Right lobe of liver (tissue), 6 donors: ENCODE measurements at regions not wholly inside any gene's neighbourhood (a gene's known extent, or its start where the extent isn't known, plus 50 kb on each side); places are given as distances from the start of the nearest gene placed in this dataset.

Source experiments
- ATAC-seq, 4 donors: fragments of 200-7000 bp; cut with Tn5 transposase; one replicate each; pipeline ENCODE4 v1.9.1; 2020; ENCODE audit warnings: mild to moderate bottlenecking in 4 of 4, moderate library complexity in 4 of 4
- DNase-seq, 3 donors: peaks; one replicate each; pipeline ENCODE4 v3.0.0-alpha.2; 2020
- H3K27ac ChIP-seq, 3 donors: fragments of 200-600 bp; one replicate each; pipeline ENCODE4 v1.8.0; 2022
- H3K27me3 ChIP-seq, 2 donors: fragments of 200-600 bp; one replicate each; pipeline ENCODE4 v1.8.0; 2022
- H3K36me3 ChIP-seq, 4 donors: fragments of 200-600 bp; sonication (generic) in 1 of 4; one replicate each; pipeline versions ENCODE4 v1.5.1 to v1.8.0; 2017 to 2022; ENCODE audit warnings: control low read depth in 1 of 4
- H3K4me1 ChIP-seq, 4 donors: fragments of 200-600 bp; sonication (generic) in 1 of 4; one replicate each; pipeline versions ENCODE4 v1.5.1 to v1.8.0; 2017 to 2022; ENCODE audit warnings: control low read depth in 1 of 4
- H3K4me3 ChIP-seq, 3 donors: fragments of 200-600 bp; one replicate each; pipeline ENCODE4 v1.8.0; 2022
- H3K9me3 ChIP-seq, 4 donors: fragments of 200-600 bp; sonication (generic) in 1 of 4; one replicate each; pipeline versions ENCODE4 v1.5.1 to v1.8.0; 2017 to 2022; ENCODE audit warnings: control low read depth in 1 of 4
- POLR2A ChIP-seq: fragments of 450-650 bp; IDR thresholded peaks from one replicate; pipeline ENCODE4 v1.6.1; 2017; ENCODE audit warnings: antibody characterized with exemption, mild to moderate bottlenecking
- WGBS: methylation state at CpG from one replicate; pipeline ENCODE4 v1.1.6; 2018; ENCODE audit warnings: low coverage, low lambda C conversion rate; ENCODE audit not compliant: insufficient coverage; ENCODE audit errors: missing lambda C conversion rate; 5-methylcytosine and 5-hydroxymethylcytosine counted together
- intact Hi-C, 2 donors: fragments of 100-400 bp; cut with DNase I; formaldehyde crosslinking; loops; one replicate each; pipeline versions ENCODE4 v1.11.2 to v1.14.1; 2022
- TF ChIP-seq, protein P1 (sequence below), 4 donors: fragments of 200-600 bp in 3 of 4; fragments of 450-650 bp in 1 of 4; IDR thresholded peaks; one replicate each; pipeline versions ENCODE4 v1.5.1 to v1.8.0; 2016 to 2022; ENCODE audit warnings: antibody characterized with exemption in 4 of 4, mild to moderate bottlenecking in 2 of 4
- donor health status: DM: no; HTN: yes; CAD: no.
- donor health status: DM: no; HTN: no; CAD: no.
- donor health status: DM: no; HTN: no; CAD: no.
- donor health status: DM: no; HTN: yes; CAD: no.
- donor health status: DM: no; HTN: yes; CAD: no.

GRCh38 chr2:146879882-146880281, 964.9 kb upstream of the ACVR2A start:
- Histone ChIP-seq H3K36me3 (no peaks in the 10 kb centered on the region), H3K27ac (no peak overlapping the region), H3K4me1 (no peaks in the 10 kb centered on the region), H3K27me3 (no peaks in the 10 kb centered on the region), H3K9me3 (no peaks in the 10 kb centered on the region), H3K4me3 (no peak overlapping the region)
- DNase-seq = no peak
- ATAC-seq = no peak
- TF ChIP-seq, protein P1, sequence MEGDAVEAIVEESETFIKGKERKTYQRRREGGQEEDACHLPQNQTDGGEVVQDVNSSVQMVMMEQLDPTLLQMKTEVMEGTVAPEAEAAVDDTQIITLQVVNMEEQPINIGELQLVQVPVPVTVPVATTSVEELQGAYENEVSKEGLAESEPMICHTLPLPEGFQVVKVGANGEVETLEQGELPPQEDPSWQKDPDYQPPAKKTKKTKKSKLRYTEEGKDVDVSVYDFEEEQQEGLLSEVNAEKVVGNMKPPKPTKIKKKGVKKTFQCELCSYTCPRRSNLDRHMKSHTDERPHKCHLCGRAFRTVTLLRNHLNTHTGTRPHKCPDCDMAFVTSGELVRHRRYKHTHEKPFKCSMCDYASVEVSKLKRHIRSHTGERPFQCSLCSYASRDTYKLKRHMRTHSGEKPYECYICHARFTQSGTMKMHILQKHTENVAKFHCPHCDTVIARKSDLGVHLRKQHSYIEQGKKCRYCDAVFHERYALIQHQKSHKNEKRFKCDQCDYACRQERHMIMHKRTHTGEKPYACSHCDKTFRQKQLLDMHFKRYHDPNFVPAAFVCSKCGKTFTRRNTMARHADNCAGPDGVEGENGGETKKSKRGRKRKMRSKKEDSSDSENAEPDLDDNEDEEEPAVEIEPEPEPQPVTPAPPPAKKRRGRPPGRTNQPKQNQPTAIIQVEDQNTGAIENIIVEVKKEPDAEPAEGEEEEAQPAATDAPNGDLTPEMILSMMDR (IDR thresholded peaks at IDR 0.05) = no peak
- no peak for TF ChIP-seq POLR2A
- intact Hi-C loops = no loop called here
- 69% methylated on average over 5 of the region's 6 CpGs for WGBS

DNA sequence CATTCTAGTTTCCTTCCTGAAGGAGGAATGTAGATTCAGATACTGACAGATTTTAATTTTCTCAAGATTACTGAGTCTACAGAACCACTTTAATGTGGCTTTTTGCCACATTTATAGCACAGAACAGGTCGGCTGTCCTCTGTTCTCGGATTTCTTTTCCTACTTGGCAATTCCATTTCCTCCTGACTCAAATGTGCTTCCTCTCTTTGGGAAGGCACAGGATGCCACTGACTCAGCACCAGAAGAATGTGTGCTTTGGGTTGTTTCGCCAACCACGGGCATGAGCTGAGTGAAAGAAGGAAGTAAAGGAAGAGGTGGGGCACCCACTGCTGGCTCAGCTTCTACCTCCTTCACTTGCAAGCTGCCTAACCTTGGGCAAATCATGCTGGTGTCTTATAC, 970.6 kb upstream of the ACVR2A start:
- Histone ChIP-seq H3K27me3 (no peaks in the 10 kb centered on the region), H3K36me3 (no peaks in the 10 kb centered on the region), H3K4me3 (no peak overlapping the region), H3K9me3 (no peaks in the 10 kb centered on the region), H3K27ac (no peak overlapping the region), H3K4me1 (no peaks in the 10 kb centered on the region)
- no peak for DNase-seq
- intact Hi-C loops = no loop called here
- 15% methylated on average over 4 of the region's 4 CpGs for WGBS
- TF ChIP-seq POLR2A = no peak
- TF ChIP-seq, protein P1 (IDR thresholded peaks at IDR 0.05) = no peak
- ATAC-seq = no peak

DNA sequence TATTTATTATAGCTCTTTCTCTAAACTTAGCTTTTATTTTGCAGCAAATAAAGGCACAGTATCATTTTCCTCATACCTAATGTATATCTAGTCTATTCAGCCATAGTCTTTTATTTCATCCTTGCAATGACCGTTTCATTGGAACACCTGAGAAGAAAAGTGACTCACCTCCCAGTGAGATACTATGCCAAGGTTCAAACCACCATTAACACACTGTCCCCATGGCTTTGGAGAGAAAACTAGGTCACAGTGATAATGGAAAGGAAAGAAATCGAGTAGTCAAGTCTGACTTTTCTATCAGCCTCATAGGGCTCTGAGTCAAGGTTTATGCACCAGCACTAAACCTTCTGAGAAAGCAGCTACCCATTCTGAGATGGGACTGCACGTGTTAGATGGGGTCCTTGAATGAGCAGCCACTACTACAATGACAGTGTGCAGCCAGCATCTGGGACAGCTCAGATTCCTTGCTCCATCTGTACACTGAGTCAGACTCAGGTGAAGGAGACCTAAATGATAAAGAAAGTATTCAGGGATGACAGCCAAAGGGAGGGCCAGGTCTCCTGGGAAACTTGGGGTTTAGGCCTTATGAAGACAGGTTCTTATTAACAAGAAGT, 971.1 kb upstream of the ACVR2A start:
- no peaks in the 10 kb centered on the region for H3K4me1 ChIP-seq
- intact Hi-C loops = no loop called here
- H3K27me3 ChIP-seq = no peaks in the 10 kb centered on the region
- ATAC-seq = no peak
- no peak overlapping the region for H3K27ac ChIP-seq
- H3K9me3 ChIP-seq = no peaks in the 10 kb centered on the region
- H3K4me3 ChIP-seq = no peak overlapping the region
- TF ChIP-seq POLR2A = no peak
- TF ChIP-seq, protein P1 (IDR thresholded peaks at IDR 0.05) = no peak
- no peak for DNase-seq
- no peaks in the 10 kb centered on the region for H3K36me3 ChIP-seq
- WGBS = 26% methylated on average over 3 of the region's 3 CpGs

DNA sequence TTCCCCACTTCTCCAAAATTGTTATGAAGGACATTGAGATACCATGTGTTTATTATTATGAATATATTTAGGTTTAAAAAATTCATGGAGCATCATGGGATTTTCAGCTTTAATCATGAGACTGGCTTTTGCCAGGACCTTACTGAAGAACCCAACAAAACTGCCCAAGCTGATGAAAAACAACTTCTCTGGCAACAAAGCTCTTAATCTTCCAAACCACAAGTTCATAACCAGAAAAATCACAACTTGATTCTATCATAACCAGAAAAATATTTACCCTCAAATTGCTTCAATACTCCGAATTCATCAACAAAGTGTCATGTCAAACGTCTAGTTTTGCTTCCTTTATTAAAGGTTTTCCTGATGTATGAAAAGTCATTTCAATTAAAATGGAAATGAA, 971.8 kb upstream of the ACVR2A start:
- no peaks in the 10 kb centered on the region for H3K36me3 ChIP-seq
- H3K27me3 ChIP-seq = no peaks in the 10 kb centered on the region
- H3K4me3 ChIP-seq = no peak overlapping the region
- no peaks in the 10 kb centered on the region for H3K9me3 ChIP-seq
- WGBS = 39% methylated on average over 2 of the region's 2 CpGs
- H3K4me1 ChIP-seq = no peaks in the 10 kb centered on the region
- ATAC-seq (no peak), DNase-seq (no peak)
- H3K27ac ChIP-seq = no peak overlapping the region
- TF ChIP-seq, protein P1 (IDR thresholded peaks at IDR 0.05) = no peak
- TF ChIP-seq POLR2A = no peak
- intact Hi-C loops = no loop called here

GRCh38 chr2:146870691-146871090, 974.1 kb upstream of the ACVR2A start:
- Histone ChIP-seq H3K9me3 (no peaks in the 10 kb centered on the region), H3K4me3 (no peak overlapping the region), H3K27me3 (no peaks in the 10 kb centered on the region), H3K36me3 (no peaks in the 10 kb centered on the region), H3K27ac (no peak overlapping the region), H3K4me1 (no peaks in the 10 kb centered on the region)
- intact Hi-C loops = no loop called here
- ATAC-seq = no peak
- no peak for DNase-seq
- 78% methylated on average over 2 of the region's 2 CpGs for WGBS
- TF ChIP-seq, protein P1 (IDR thresholded peaks at IDR 0.05) = no peak
- TF ChIP-seq POLR2A = no peak
